ENCODE measurements at regions not wholly inside any gene's neighbourhood (a gene's known extent, or its start where the extent isn't known, plus 50 kb on each side); places are given as distances from the start of the nearest gene placed in this dataset.

- Histone ChIP-seq H3K9me3 (ENCODE audit: low read length) (no peaks in the 10 kb centered on the region), H3K4me2 (ENCODE audit: low read depth, low read length) (no peak overlapping the region), H3K79me2 (ENCODE audit: insufficient read depth, low read length) (no peaks in the 10 kb centered on the region), H2AFZ (ENCODE audit: low read length) (no peak overlapping the region), H3K4me3 (replicated peaks in 1 of 3; ENCODE audit: insufficient read depth in 1 of 3, low read depth in 2 of 3, low read length in 3 of 3) (no peak overlapping the region), H3K4me1 (ENCODE audit: insufficient read depth, low read length) (no peaks in the 10 kb centered on the region), H3K27ac (ENCODE audit: extremely low read length, insufficient read depth, low read length) (no peak overlapping the region), H4K20me1 (ENCODE audit: insufficient read depth, low read length) (no peaks in the 10 kb centered on the region), H3K9ac (ENCODE audit: insufficient read depth, low read depth, low read length) (no peak overlapping the region), H3K36me3 (replicated peaks in 1 of 2; ENCODE audit: control insufficient read depth in 1 of 2, insufficient read depth in 2 of 2, low read length in 2 of 2) (no peaks in the 10 kb centered on the region), H3K27me3 (ENCODE audit: control insufficient read depth in 1 of 2, insufficient read depth in 2 of 2, low read length in 2 of 2) (no peaks in the 10 kb centered on the region; a peak in 1 of 5 replicates)
- DNase-seq (ENCODE audit: low spot score) (no peak), ATAC-seq (no peak), FAIRE-seq (no peak)
- intact Hi-C loops (cut with micrococcal nuclease; ENCODE audit: unreplicated experiment) (no loop called here), in situ Hi-C loops (cut with HindIII; ENCODE audit: extremely low pct_ligation_motif_present, low pct_unique_long_range_greater_than_20kb) (no loop called here)
- no TSS peak for BruUV-seq (replicated peaks)
- 14% methylated on average over 2 of the region's 2 CpGs for WGBS (ENCODE audit: low lambda C conversion rate)
- ChIA-PET POLR2A (no interaction called here), CTCF (ENCODE audit: low intra/inter-chr PET ratio, low total read pairs) (no interaction called here)
- TF ChIP-seq ZNF512B (CRISPR knock-in tag; IDR thresholded peaks at IDR 0.05; ENCODE audit: borderline replicate concordance), result no peak
- no peak for TF ChIP-seq FOXA1 (IDR thresholded peaks at IDR 0.05)
- no peak for TF ChIP-seq FOXA1 (CRISPR knock-in tag; IDR thresholded peaks at IDR 0.05)
- no peak for TF ChIP-seq NR3C1 (CRISPR knock-in tag; IDR thresholded peaks at IDR 0.05)
- no peak for TF ChIP-seq ZNF251 (CRISPR knock-in tag; IDR thresholded peaks at IDR 0.05)
- TF ChIP-seq ZNF235 (CRISPR knock-in tag; IDR thresholded peaks at IDR 0.05; ENCODE audit: borderline replicate concordance), result no peak
- TF ChIP-seq ZNF441 (CRISPR knock-in tag; IDR thresholded peaks at IDR 0.05; ENCODE audit: borderline replicate concordance), result no peak
- no peak for TF ChIP-seq ZNF383 (CRISPR knock-in tag; IDR thresholded peaks at IDR 0.05; ENCODE audit: borderline replicate concordance)
- no peak for TF ChIP-seq ZNF850 (CRISPR knock-in tag; conservative IDR thresholded peaks at IDR 0.05)
- TF ChIP-seq ZNF12 (CRISPR knock-in tag; IDR thresholded peaks at IDR 0.05), result no peak
- no peak for TF ChIP-seq ZSCAN30 (CRISPR knock-in tag; IDR thresholded peaks at IDR 0.05)
- TF ChIP-seq GPBP1L1 (CRISPR knock-in tag; IDR thresholded peaks at IDR 0.05), result no peak
- TF ChIP-seq ZNF331 (CRISPR knock-in tag; IDR thresholded peaks at IDR 0.05), result no peak
- no peak for TF ChIP-seq MXI1 (IDR thresholded peaks at IDR 0.05; ENCODE audit: borderline replicate concordance, low read depth, low read length)
- no peak for TF ChIP-seq BRCA1 (CRISPR knock-in tag; IDR thresholded peaks at IDR 0.05)
- no peak for TF ChIP-seq HOXA5 (CRISPR knock-in tag; IDR thresholded peaks at IDR 0.05)
- TF ChIP-seq ZNF652 (CRISPR knock-in tag; IDR thresholded peaks at IDR 0.05; ENCODE audit: borderline replicate concordance, low read depth), result no peak
- TF ChIP-seq MTF1 (CRISPR knock-in tag; IDR thresholded peaks at IDR 0.05), result no peak
- no peak for TF ChIP-seq ZNF713 (CRISPR knock-in tag; IDR thresholded peaks at IDR 0.05)
- no peak for TF ChIP-seq AHR (CRISPR knock-in tag; IDR thresholded peaks at IDR 0.05)
Observed at GRCh38 chr4:116866106-116866505, 219.3 kb downstream of the TRAM1L1 start.

Measured in HepG2 (cell line).